MM.1S (cell line): ENCODE measurements at regions not wholly inside any gene's neighbourhood (a gene's known extent, or its start where the extent isn't known, plus 50 kb on each side); places are given as distances from the start of the nearest gene placed in this dataset.

Experiments used
- DNase-seq: peaks from one replicate; pipeline ENCODE4 v3.0.0-alpha.2; 2015
- H2AFZ ChIP-seq: fragments of 300-600 bp; sonication (generic); 2 replicates; pipeline ENCODE4 v1.6.0; 2016; ENCODE audit warnings: antibody characterized with exemption, low read length
- H3F3A ChIP-seq: fragments of 300-600 bp; sonication (generic); 2 replicates; pipeline ENCODE4 v1.6.1; 2016; ENCODE audit warnings: mild to moderate bottlenecking, antibody characterized with exemption, low read length, moderate library complexity, mixed read lengths; ENCODE audit not compliant: insufficient read depth
- H3K27ac ChIP-seq: fragments of 300-600 bp; sonication (generic); 2 replicates; pipeline ENCODE4 v1.5.1; 2016; ENCODE audit warnings: mild to moderate bottlenecking, low read length
- H3K27me3 ChIP-seq: fragments of 300-600 bp; sonication (generic); replicated peaks from 2 replicates; pipeline ENCODE4 v1.6.0; 2016; ENCODE audit warnings: low read length; ENCODE audit not compliant: insufficient read depth
- H3K36me3 ChIP-seq: fragments of 300-600 bp; sonication (generic); replicated peaks from 2 replicates; pipeline ENCODE4 v1.6.1; 2016; ENCODE audit warnings: mild to moderate bottlenecking, low read length, mixed read lengths; ENCODE audit not compliant: insufficient read depth
- H3K4me1 ChIP-seq: fragments of 300-600 bp; sonication (generic); 2 replicates; pipeline ENCODE4 v1.6.1; 2016; ENCODE audit warnings: low read length, mixed read lengths
- H3K4me2 ChIP-seq: fragments of 300-600 bp; sonication (generic); 2 replicates; pipeline ENCODE4 v1.6.0; 2016; ENCODE audit warnings: low read depth, low read length
- H3K4me3 ChIP-seq: fragments of 300-600 bp; sonication (generic); 2 replicates; pipeline ENCODE4 v1.5.1; 2016; ENCODE audit warnings: low read length, mixed read lengths
- H3K79me2 ChIP-seq: fragments of 300-600 bp; sonication (generic); 2 replicates; pipeline ENCODE4 v1.6.1; 2016; ENCODE audit warnings: mixed run types, low read length, mixed read lengths
- H3K9ac ChIP-seq: fragments of 300-600 bp; sonication (generic); 2 replicates; pipeline ENCODE4 v1.6.1; 2016; ENCODE audit warnings: low read length, mixed read lengths
- H3K9me2 ChIP-seq: fragments of 300-600 bp; sonication (generic); replicated peaks from 2 replicates; pipeline ENCODE4 v1.6.1; 2016; ENCODE audit warnings: mild to moderate bottlenecking, low read length, mixed read lengths; ENCODE audit not compliant: insufficient read depth
- H3K9me3 ChIP-seq: fragments of 300-600 bp; sonication (generic); replicated peaks from 2 replicates; pipeline ENCODE4 v1.6.1; 2016; ENCODE audit warnings: mild to moderate bottlenecking, low read length, mixed read lengths; ENCODE audit not compliant: insufficient read depth
- H4K20me1 ChIP-seq: fragments of 300-600 bp; sonication (generic); 2 replicates; pipeline ENCODE4 v1.6.1; 2016; ENCODE audit warnings: mild to moderate bottlenecking, low read length, moderate library complexity, mixed read lengths; ENCODE audit not compliant: insufficient read depth
- CTCF ChIP-seq: fragments of 300-600 bp; sonication (generic); IDR thresholded peaks from 2 replicates; pipeline ENCODE4 v1.5.1; 2016; ENCODE audit warnings: antibody characterized with exemption, low read length, mixed read lengths
- EZH2 ChIP-seq: fragments of 300-600 bp; sonication (generic); optimal IDR thresholded peaks from 2 replicates; pipeline ENCODE3; 2017; ENCODE audit warnings: low read depth, mild to moderate bottlenecking, antibody characterized with exemption, low read length, mixed read lengths
- EZH2phosphoT487 ChIP-seq: fragments of 300-600 bp; sonication (generic); IDR thresholded peaks from 2 replicates; pipeline ENCODE4 v1.6.1; 2018; ENCODE audit warnings: antibody characterized with exemption, low read length

- Histone ChIP-seq H3K4me3 (no peak overlapping the region), H3K79me2 (no peaks in the 10 kb centered on the region), H2AFZ (no peak overlapping the region), H3K27ac (no peak overlapping the region), H3K9me3 (no peaks in the 10 kb centered on the region), H4K20me1 (no peaks in the 10 kb centered on the region), H3K27me3 (no peaks in the 10 kb centered on the region), H3K9me2 (no peaks in the 10 kb centered on the region), H3F3A (peaks cover 6% of the 10 kb centered on the region; the same call in 1 of the 2 replicates), H3K9ac (no peak overlapping the region), H3K36me3 (no peaks in the 10 kb centered on the region), H3K4me1 (peaks cover 15% of the 10 kb centered on the region), H3K4me2 (no peak overlapping the region)
- no peak for DNase-seq
- no peak for TF ChIP-seq EZH2
- no peak for TF ChIP-seq CTCF
- TF ChIP-seq EZH2phosphoT487: no peak
These were observed 172.4 kb upstream of the MYLIP start for GRCh38 chr6:15956205-15957106.

- Histone ChIP-seq H3K27ac (no peak overlapping the region), H3K9me3 (no peaks in the 10 kb centered on the region), H2AFZ (no peak overlapping the region), H3K4me2 (no peak overlapping the region), H3K9ac (no peak overlapping the region), H3K4me1 (peaks cover 15% of the 10 kb centered on the region), H3K79me2 (no peaks in the 10 kb centered on the region), H3F3A (peaks cover 6% of the 10 kb centered on the region; the same call in 1 of the 2 replicates), H3K9me2 (no peaks in the 10 kb centered on the region), H4K20me1 (no peaks in the 10 kb centered on the region), H3K36me3 (no peaks in the 10 kb centered on the region), H3K4me3 (no peak overlapping the region), H3K27me3 (no peaks in the 10 kb centered on the region)
- TF ChIP-seq CTCF: no peak
- TF ChIP-seq EZH2phosphoT487: no peak
- TF ChIP-seq EZH2: no peak
- no peak for DNase-seq
These were observed 173.4 kb upstream of the MYLIP start for GRCh38 chr6:15955484-15955883.

GRCh38 chr6:15953152-15953880, 175.6 kb upstream of the MYLIP start:
- H3K27ac ChIP-seq: peak overlapping the region; percentile 14; the same call in 1 of the 2 replicates
- no peak for TF ChIP-seq EZH2phosphoT487
- no peak for TF ChIP-seq CTCF
- TF ChIP-seq EZH2: no peak
- DNase-seq: peak; percentile 64
- H3K9ac ChIP-seq: no peak overlapping the region
- no peaks in the 10 kb centered on the region for H4K20me1 ChIP-seq
- H3K9me2 ChIP-seq: no peaks in the 10 kb centered on the region
- peak overlapping the region; percentile 29; the same call in 1 of the 2 replicates for H2AFZ ChIP-seq
- H3F3A ChIP-seq: peaks cover 6% of the 10 kb centered on the region; the same call in 1 of the 2 replicates
- no peak overlapping the region for H3K4me3 ChIP-seq
- peak overlapping the region; percentile 15; the same call in 1 of the 2 replicates for H3K4me2 ChIP-seq
- H3K79me2 ChIP-seq: no peaks in the 10 kb centered on the region
- H3K36me3 ChIP-seq: no peaks in the 10 kb centered on the region
- no peaks in the 10 kb centered on the region for H3K9me3 ChIP-seq
- H3K27me3 ChIP-seq: no peaks in the 10 kb centered on the region
- peaks cover 15% of the 10 kb centered on the region for H3K4me1 ChIP-seq
